Naive B cell (primary cell): ENCODE measurements at regions not wholly inside any gene's neighbourhood (a gene's known extent, or its start where the extent isn't known, plus 50 kb on each side); places are given as distances from the start of the nearest gene placed in this dataset.

Experiments used
- ATAC-seq, 2 donors: fragments of 150-1000 bp; cut with Tn5 transposase; 2 replicates each; pipeline ENCODE4 v1.10.0; 2021; ENCODE audit warnings: low read depth in 2 of 2, mild to moderate bottlenecking in 2 of 2, moderate library complexity in 2 of 2
- DNase-seq: peaks from one replicate; pipeline ENCODE4 v3.0.0; 2022
- H3K27ac Mint-ChIP-seq, 6 donors: one replicate each; pipeline ENCODE4 v1.8.0; 2020 to 2022; ENCODE audit warnings: mild to moderate bottlenecking in 6 of 6, mixed read lengths in 6 of 6, moderate library complexity in 5 of 6, inconsistent platforms in 2 of 6
- H3K27me3 Mint-ChIP-seq, 3 donors: one replicate each; pipeline ENCODE4 v1.8.0; 2021 to 2022; ENCODE audit warnings: mixed read lengths in 3 of 3, mild to moderate bottlenecking in 1 of 3
- H3K36me3 Mint-ChIP-seq, 2 donors: one replicate each; pipeline ENCODE4 v1.8.0; 2020 to 2022; ENCODE audit warnings: mixed read lengths in 2 of 2, inconsistent platforms in 1 of 2, mild to moderate bottlenecking in 1 of 2
- H3K4me1 Mint-ChIP-seq, 3 donors: one replicate each; pipeline ENCODE4 v1.8.0; 2020 to 2022; ENCODE audit warnings: mixed read lengths in 3 of 3, inconsistent platforms in 1 of 3, mild to moderate bottlenecking in 1 of 3, moderate library complexity in 1 of 3
- H3K4me3 Mint-ChIP-seq, 8 donors: one replicate each; pipeline ENCODE4 v1.8.0; 2020 to 2022; ENCODE audit warnings: mild to moderate bottlenecking in 8 of 8, mixed read lengths in 8 of 8, moderate library complexity in 8 of 8, inconsistent platforms in 2 of 8
- H3K9me3 Mint-ChIP-seq, 7 donors: one replicate each; pipeline ENCODE4 v1.8.0; 2020 to 2022; ENCODE audit warnings: mixed read lengths in 7 of 7, mild to moderate bottlenecking in 5 of 7, inconsistent platforms in 2 of 7, moderate library complexity in 1 of 7

- H3K4me1 Mint-ChIP-seq, result no peaks in the 10 kb centered on the region
- ATAC-seq, result no peak
Observed at GRCh38 chr20:61185181-61185580, 66.9 kb upstream of the CDH4 start.

GRCh38 chr20:61185841-61186601, 66.0 kb upstream of the CDH4 start:
- DNase-seq, result no peak
- Mint-ChIP-seq H3K27ac (no peak overlapping the region), H3K9me3 (peaks cover 0 to 3% (median 0%) of the 10 kb centered on the region in 7 donors), H3K4me3 (no peak overlapping the region), H3K36me3 (no peaks in the 10 kb centered on the region), H3K4me1 (no peaks in the 10 kb centered on the region), H3K27me3 (peaks cover 0 to 5% (median 0%) of the 10 kb centered on the region in 3 donors)
- no peak for ATAC-seq

More at GRCh38 chr20:61185181-61185580, 66.9 kb upstream of the CDH4 start:
- H3K4me3 Mint-ChIP-seq, result no peak overlapping the region
- H3K27me3 Mint-ChIP-seq, result peaks cover 0 to 5% (median 0%) of the 10 kb centered on the region in 3 donors
- no peak for DNase-seq
- H3K27ac Mint-ChIP-seq, result no peak overlapping the region
- H3K9me3 Mint-ChIP-seq, result peaks cover 0 to 3% (median 0%) of the 10 kb centered on the region in 7 donors
- no peaks in the 10 kb centered on the region for H3K36me3 Mint-ChIP-seq

- Mint-ChIP-seq H3K4me1 (no peaks in the 10 kb centered on the region), H3K27ac (no peak overlapping the region), H3K36me3 (no peaks in the 10 kb centered on the region), H3K4me3 (no peak overlapping the region), H3K9me3 (peaks cover 0 to 3% (median 0%) of the 10 kb centered on the region in 7 donors), H3K27me3 (peaks cover 0 to 5% (median 0%) of the 10 kb centered on the region in 3 donors)
- DNase-seq, result no peak
- no peak for ATAC-seq
Observed at GRCh38 chr20:61186771-61187472, 65.1 kb upstream of the CDH4 start.

GRCh38 chr20:61189534-61189933, 62.5 kb upstream of the CDH4 start:
- peaks cover 0 to 5% (median 0%) of the 10 kb centered on the region in 7 donors for H3K9me3 Mint-ChIP-seq
- no peaks in the 10 kb centered on the region for H3K36me3 Mint-ChIP-seq
- H3K27me3 Mint-ChIP-seq, result peaks cover 0 to 5% (median 0%) of the 10 kb centered on the region in 3 donors
- no peak for DNase-seq
- no peak overlapping the region for H3K27ac Mint-ChIP-seq
- ATAC-seq, result no peak
- no peaks in the 10 kb centered on the region for H3K4me1 Mint-ChIP-seq
- no peak overlapping the region for H3K4me3 Mint-ChIP-seq

GRCh38 chr20:61191096-61191495, 61.0 kb upstream of the CDH4 start:
- Mint-ChIP-seq H3K27me3 (peaks cover 0 to 5% (median under 1%) of the 10 kb centered on the region in 3 donors), H3K9me3 (peaks cover 0 to 5% (median 0%) of the 10 kb centered on the region in 7 donors), H3K36me3 (no peaks in the 10 kb centered on the region), H3K27ac (no peak overlapping the region), H3K4me1 (no peaks in the 10 kb centered on the region), H3K4me3 (no peak overlapping the region)
- no peak for DNase-seq
- no peak for ATAC-seq

GRCh38 chr20:61192337-61192950, 59.6 kb upstream of the CDH4 start:
- Mint-ChIP-seq H3K36me3 (no peaks in the 10 kb centered on the region), H3K9me3 (peaks cover 0 to 5% (median 0%) of the 10 kb centered on the region in 7 donors), H3K4me1 (no peaks in the 10 kb centered on the region), H3K4me3 (no peak overlapping the region), H3K27me3 (peaks cover 3 to 8% (median 5%) of the 10 kb centered on the region in 3 donors), H3K27ac (no peak overlapping the region)
- DNase-seq, result no peak
- ATAC-seq, result no peak

- peaks cover 0 to 4% (median 0%) of the 10 kb centered on the region in 7 donors for H3K9me3 Mint-ChIP-seq
- no peak for DNase-seq
- no peak for ATAC-seq
- H3K27me3 Mint-ChIP-seq, result peaks cover 3 to 8% (median 3%) of the 10 kb centered on the region in 3 donors
- no peak overlapping the region for H3K4me3 Mint-ChIP-seq
- no peak overlapping the region for H3K27ac Mint-ChIP-seq
- H3K4me1 Mint-ChIP-seq, result no peaks in the 10 kb centered on the region
- H3K36me3 Mint-ChIP-seq, result no peaks in the 10 kb centered on the region
Observed at GRCh38 chr20:61193164-61193563, 58.9 kb upstream of the CDH4 start.
